Neural progenitor cell (in vitro differentiated cells): ENCODE measurements at regions not wholly inside any gene's neighbourhood (a gene's known extent, or its start where the extent isn't known, plus 50 kb on each side); places are given as distances from the start of the nearest gene placed in this dataset.

Experiments
- DNase-seq: peaks from one replicate; pipeline ENCODE4 v3.0.0-alpha.2; 2016; ENCODE audit warnings: low spot score
- H2AFZ ChIP-seq: fragments of 200-600 bp; sonication (generic); replicated peaks from 2 replicates; pipeline ENCODE4 v1.6.1; 2016; ENCODE audit warnings: antibody characterized with exemption
- H3F3A ChIP-seq: fragments of 200-600 bp; sonication (generic); 2 replicates; pipeline ENCODE4 v1.6.1; 2016; ENCODE audit warnings: antibody characterized with exemption, low read depth
- H3K27ac ChIP-seq: fragments of 200-600 bp; sonication (generic); 2 replicates; pipeline ENCODE4 v1.5.1; 2016; ENCODE audit warnings: mild to moderate bottlenecking
- H3K27me3 ChIP-seq: fragments of 200-600 bp; sonication (generic); 2 replicates; pipeline ENCODE4 v1.6.1; 2016; ENCODE audit warnings: mild to moderate bottlenecking, moderate library complexity
- H3K36me3 ChIP-seq: fragments of 200-600 bp; sonication (generic); 2 replicates; pipeline ENCODE4 v1.5.1; 2016
- H3K4me1 ChIP-seq: fragments of 200-600 bp; sonication (generic); 2 replicates; pipeline ENCODE4 v1.6.1; 2016; ENCODE audit warnings: mixed run types
- H3K4me2 ChIP-seq: fragments of 200-600 bp; sonication (generic); 2 replicates; pipeline ENCODE4 v1.6.1; 2016
- H3K4me3 ChIP-seq: fragments of 200-600 bp; sonication (generic); 2 replicates; pipeline ENCODE4 v1.5.1; 2016
- H3K79me2 ChIP-seq: fragments of 200-600 bp; sonication (generic); 2 replicates; pipeline ENCODE4 v1.6.1; 2016; ENCODE audit warnings: low read depth
- H3K9ac ChIP-seq: fragments of 200-600 bp; sonication (generic); 2 replicates; pipeline ENCODE4 v1.6.1; 2016
- H3K9me3 ChIP-seq: fragments of 200-600 bp; sonication (generic); 2 replicates; pipeline ENCODE4 v1.5.1; 2016; ENCODE audit warnings: low read depth
- H4K20me1 ChIP-seq: fragments of 200-600 bp; sonication (generic); 2 replicates; pipeline ENCODE4 v1.6.1; 2016; ENCODE audit warnings: low read depth
- H3K27ac Mint-ChIP-seq: 3 replicates; pipeline ENCODE4 v1.8.0; 2021; ENCODE audit warnings: mixed read lengths
- H3K27me3 Mint-ChIP-seq: 2 replicates; pipeline ENCODE4 v1.8.0; 2022; ENCODE audit warnings: low read depth, mild to moderate bottlenecking, inconsistent platforms, moderate library complexity, mixed read lengths; ENCODE audit not compliant: insufficient read depth
- H3K36me3 Mint-ChIP-seq: 3 replicates; pipeline ENCODE4 v1.8.0; 2021; ENCODE audit warnings: mixed read lengths
- H3K4me1 Mint-ChIP-seq: 3 replicates; pipeline ENCODE4 v1.8.0; 2021; ENCODE audit warnings: mixed read lengths
- H3K4me3 Mint-ChIP-seq: 3 replicates; pipeline ENCODE4 v1.8.0; 2021; ENCODE audit warnings: mild to moderate bottlenecking, moderate library complexity, mixed read lengths
- H3K9me3 Mint-ChIP-seq: 3 replicates; pipeline ENCODE4 v1.8.0; 2020; ENCODE audit warnings: mixed read lengths
- EZH2 ChIP-seq: fragments of 200-600 bp; sonication (generic); IDR thresholded peaks from 2 replicates; pipeline ENCODE4 v1.6.1; 2017; ENCODE audit warnings: antibody characterized with exemption, mild to moderate bottlenecking, moderate library complexity
- EZH2phosphoT487 ChIP-seq: fragments of 200-600 bp; sonication (generic); IDR thresholded peaks from 2 replicates; pipeline ENCODE4 v1.6.1; 2017; ENCODE audit warnings: antibody characterized with exemption
- TF ChIP-seq, protein P1 (sequence below): fragments of 200-600 bp; sonication (generic); IDR thresholded peaks from 2 replicates; pipeline ENCODE4 v1.5.1; 2017; ENCODE audit warnings: antibody characterized with exemption, mild to moderate bottlenecking

DNA sequence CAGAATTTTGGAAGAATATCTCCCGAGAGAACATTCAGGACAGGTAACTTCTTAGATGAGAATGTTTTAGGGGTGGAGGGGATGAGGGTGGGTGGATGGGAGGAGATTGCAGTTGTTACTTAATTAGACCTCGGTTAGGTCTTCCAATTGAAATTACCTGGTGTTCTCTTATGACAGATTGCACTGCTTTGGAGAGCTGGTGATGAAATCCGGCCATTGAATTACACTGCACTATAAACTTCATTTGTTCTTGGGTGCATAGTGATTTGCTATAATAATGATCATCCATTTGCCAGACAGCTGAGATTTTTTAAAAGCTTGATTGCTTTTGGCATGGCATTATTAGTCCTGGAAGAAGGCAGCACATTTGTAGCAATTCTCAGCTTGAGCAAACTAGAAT is 427.6 kb downstream of the GBA3 start:
- H3K9me3 Mint-ChIP-seq, result peaks cover 8% of the 10 kb centered on the region
- no peak overlapping the region for H3K27ac Mint-ChIP-seq

GRCh38 chr4:23117826-23118225 is 425.1 kb downstream of the GBA3 start:
- TF ChIP-seq EZH2 (no peak), EZH2phosphoT487 (no peak)
- TF ChIP-seq, protein P1, sequence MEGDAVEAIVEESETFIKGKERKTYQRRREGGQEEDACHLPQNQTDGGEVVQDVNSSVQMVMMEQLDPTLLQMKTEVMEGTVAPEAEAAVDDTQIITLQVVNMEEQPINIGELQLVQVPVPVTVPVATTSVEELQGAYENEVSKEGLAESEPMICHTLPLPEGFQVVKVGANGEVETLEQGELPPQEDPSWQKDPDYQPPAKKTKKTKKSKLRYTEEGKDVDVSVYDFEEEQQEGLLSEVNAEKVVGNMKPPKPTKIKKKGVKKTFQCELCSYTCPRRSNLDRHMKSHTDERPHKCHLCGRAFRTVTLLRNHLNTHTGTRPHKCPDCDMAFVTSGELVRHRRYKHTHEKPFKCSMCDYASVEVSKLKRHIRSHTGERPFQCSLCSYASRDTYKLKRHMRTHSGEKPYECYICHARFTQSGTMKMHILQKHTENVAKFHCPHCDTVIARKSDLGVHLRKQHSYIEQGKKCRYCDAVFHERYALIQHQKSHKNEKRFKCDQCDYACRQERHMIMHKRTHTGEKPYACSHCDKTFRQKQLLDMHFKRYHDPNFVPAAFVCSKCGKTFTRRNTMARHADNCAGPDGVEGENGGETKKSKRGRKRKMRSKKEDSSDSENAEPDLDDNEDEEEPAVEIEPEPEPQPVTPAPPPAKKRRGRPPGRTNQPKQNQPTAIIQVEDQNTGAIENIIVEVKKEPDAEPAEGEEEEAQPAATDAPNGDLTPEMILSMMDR, result no peak
- H3K9me3 Mint-ChIP-seq, result no peaks in the 10 kb centered on the region

More for the DNA sequence above, 427.6 kb downstream of the GBA3 start:
- Mint-ChIP-seq H3K4me3 (no peak overlapping the region), H3K36me3 (no peaks in the 10 kb centered on the region), H3K27me3 (peaks cover 2% of the 10 kb centered on the region), H3K4me1 (no peaks in the 10 kb centered on the region)
- no peaks in the 10 kb centered on the region for H3K36me3 ChIP-seq
- H3K9ac ChIP-seq, result no peak overlapping the region
- TF ChIP-seq, protein P1, result no peak
- no peak for TF ChIP-seq EZH2phosphoT487
- TF ChIP-seq EZH2, result no peak
- no peak for DNase-seq
- no peaks in the 10 kb centered on the region for H3K9me3 ChIP-seq
- H3K4me3 ChIP-seq, result no peak overlapping the region
- no peaks in the 10 kb centered on the region for H3K79me2 ChIP-seq
- no peaks in the 10 kb centered on the region for H3K27me3 ChIP-seq
- H3K4me1 ChIP-seq, result peaks cover 7% of the 10 kb centered on the region
- no peaks in the 10 kb centered on the region for H4K20me1 ChIP-seq
- H3K4me2 ChIP-seq, result no peak overlapping the region
- H3K27ac ChIP-seq, result no peak overlapping the region
- H2AFZ ChIP-seq, result no peak overlapping the region
- no peaks in the 10 kb centered on the region for H3F3A ChIP-seq

GRCh38 chr4:23114538-23114937 is 421.8 kb downstream of the GBA3 start:
- no peak overlapping the region for H3K4me3 Mint-ChIP-seq
- no peaks in the 10 kb centered on the region for H3K27me3 Mint-ChIP-seq
- H3K27ac Mint-ChIP-seq, result no peak overlapping the region
- H3K27ac ChIP-seq, result no peak overlapping the region
- H4K20me1 ChIP-seq, result no peaks in the 10 kb centered on the region
- no peaks in the 10 kb centered on the region for H3K36me3 ChIP-seq
- peak overlapping the region; percentile 14 for H2AFZ ChIP-seq
- H3F3A ChIP-seq, result no peaks in the 10 kb centered on the region
- no peak overlapping the region for H3K4me3 ChIP-seq
- no peak overlapping the region for H3K9ac ChIP-seq
- H3K36me3 Mint-ChIP-seq, result no peaks in the 10 kb centered on the region
- peaks cover 8% of the 10 kb centered on the region for H3K4me1 Mint-ChIP-seq
- H3K9me3 Mint-ChIP-seq, result peaks cover 2% of the 10 kb centered on the region
- no peaks in the 10 kb centered on the region for H3K27me3 ChIP-seq
- TF ChIP-seq EZH2 (no peak), EZH2phosphoT487 (no peak)
- TF ChIP-seq, protein P1, result no peak
- no peak overlapping the region for H3K4me2 ChIP-seq
- H3K9me3 ChIP-seq, result no peaks in the 10 kb centered on the region
- H3K4me1 ChIP-seq, result peaks cover 9% of the 10 kb centered on the region
- DNase-seq, result no peak
- no peaks in the 10 kb centered on the region for H3K79me2 ChIP-seq

More at GRCh38 chr4:23117826-23118225, 425.1 kb downstream of the GBA3 start:
- Mint-ChIP-seq H3K27me3 (no peaks in the 10 kb centered on the region), H3K4me3 (no peak overlapping the region), H3K4me1 (peaks cover 8% of the 10 kb centered on the region), H3K36me3 (no peaks in the 10 kb centered on the region), H3K27ac (no peak overlapping the region)
- Histone ChIP-seq H3K4me3 (no peak overlapping the region), H3K9ac (no peak overlapping the region), H3F3A (no peaks in the 10 kb centered on the region), H3K27me3 (no peaks in the 10 kb centered on the region), H3K4me1 (peaks cover 14% of the 10 kb centered on the region), H3K27ac (no peak overlapping the region), H3K4me2 (no peak overlapping the region), H3K9me3 (no peaks in the 10 kb centered on the region), H3K79me2 (no peaks in the 10 kb centered on the region), H4K20me1 (no peaks in the 10 kb centered on the region), H3K36me3 (no peaks in the 10 kb centered on the region), H2AFZ (no peak overlapping the region)
- DNase-seq, result no peak
